ENCODE measurements at regions not wholly inside any gene's neighbourhood (a gene's known extent, or its start where the extent isn't known, plus 50 kb on each side); places are given as distances from the start of the nearest gene placed in this dataset.

DNA sequence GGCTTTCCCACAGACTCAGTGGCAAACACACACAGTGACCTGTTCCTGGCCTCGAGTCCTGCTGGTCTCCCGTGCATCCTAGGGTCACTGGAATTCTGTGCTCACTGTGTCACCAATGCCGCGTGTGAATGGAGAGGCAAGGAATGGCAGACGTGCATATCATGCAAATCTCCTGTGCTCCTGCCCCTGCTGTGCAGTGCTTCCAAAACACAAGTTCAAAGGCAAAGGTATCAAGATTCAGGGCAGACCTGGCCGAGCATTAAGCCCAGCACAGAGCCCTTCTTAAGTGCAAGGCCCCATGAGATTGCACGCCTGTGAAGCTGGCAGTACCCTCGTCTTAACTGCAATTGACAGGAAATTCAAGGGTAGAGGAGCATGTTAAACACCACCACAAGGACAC lies 129.1 kb downstream of the NDUFA10 start:
- Histone ChIP-seq H3K9ac (no peak overlapping the region), H3K4me3 (no peak overlapping the region), H3K4me1 (peaks cover 0 to 22% (median 8%) of the 10 kb centered on the region in 10 experiments; a peak in 10 of 20 replicates), H3K4me2 (peak overlapping the region in 7 of 11 experiments; percentile 7 to 73 (median 52); a peak in 12 of 22 replicates), H4K20me1 (no peaks in the 10 kb centered on the region), H3K36me3 (no peaks in the 10 kb centered on the region), H3K27ac (no peak overlapping the region), H3K27me3 (no peaks in the 10 kb centered on the region), H3K9me3 (replicated peaks in 1 of 11) (no peaks in the 10 kb centered on the region)
- no peak for TF ChIP-seq Cebpa-rat (IDR thresholded peaks at IDR 0.05)

- Histone ChIP-seq H3K27ac (no peak overlapping the region), H3K36me3 (no peaks in the 10 kb centered on the region), H3K27me3 (no peaks in the 10 kb centered on the region), H3K4me1 (peaks cover 0 to 22% (median 8%) of the 10 kb centered on the region in 10 experiments; a peak in 10 of 20 replicates), H3K4me3 (no peak overlapping the region), H3K9ac (no peak overlapping the region), H3K9me3 (replicated peaks in 1 of 11) (no peaks in the 10 kb centered on the region), H4K20me1 (no peaks in the 10 kb centered on the region), H3K4me2 (peak overlapping the region in 5 of 11 experiments; percentile 51 to 73 (median 57); a peak in 10 of 22 replicates)
- TF ChIP-seq Cebpa-rat (IDR thresholded peaks at IDR 0.05): no peak
Observed at GRCh38 chr2:239895669-239896068, 129.5 kb downstream of the NDUFA10 start.

- H4K20me1 ChIP-seq: no peaks in the 10 kb centered on the region
- TF ChIP-seq Cebpa-rat (IDR thresholded peaks at IDR 0.05): no peak
- peaks cover 0 to 22% (median 8%) of the 10 kb centered on the region in 10 experiments; a peak in 10 of 20 replicates for H3K4me1 ChIP-seq
- peak overlapping the region in 4 of 11 experiments; percentile 7 to 73 (median 60); a peak in 6 of 22 replicates for H3K4me2 ChIP-seq
- H3K36me3 ChIP-seq: no peaks in the 10 kb centered on the region
- H3K4me3 ChIP-seq: no peak overlapping the region
- no peak overlapping the region for H3K9ac ChIP-seq
- no peaks in the 10 kb centered on the region for H3K9me3 ChIP-seq (replicated peaks in 1 of 11)
- no peaks in the 10 kb centered on the region for H3K27me3 ChIP-seq
- no peak overlapping the region for H3K27ac ChIP-seq
Observed at GRCh38 chr2:239895116-239895515, 130.0 kb downstream of the NDUFA10 start.

- Histone ChIP-seq H3K27me3 (no peaks in the 10 kb centered on the region), H3K4me2 (no peak overlapping the region), H3K36me3 (no peaks in the 10 kb centered on the region), H3K4me1 (peaks cover 0 to 22% (median 8%) of the 10 kb centered on the region in 10 experiments; a peak in 10 of 20 replicates), H3K4me3 (no peak overlapping the region), H4K20me1 (no peaks in the 10 kb centered on the region), H3K9ac (no peak overlapping the region), H3K9me3 (replicated peaks in 1 of 11) (no peaks in the 10 kb centered on the region), H3K27ac (no peak overlapping the region; a peak in 1 of 22 replicates)
- TF ChIP-seq Cebpa-rat (IDR thresholded peaks at IDR 0.05): no peak
Observed at GRCh38 chr2:239894276-239894675, 130.9 kb downstream of the NDUFA10 start.

- no peak for TF ChIP-seq Cebpa-rat (IDR thresholded peaks at IDR 0.05)
- no peak overlapping the region for H3K4me2 ChIP-seq
- H3K27me3 ChIP-seq: no peaks in the 10 kb centered on the region
Observed at GRCh38 chr2:239893236-239893515, 132.0 kb downstream of the NDUFA10 start.

DNA sequence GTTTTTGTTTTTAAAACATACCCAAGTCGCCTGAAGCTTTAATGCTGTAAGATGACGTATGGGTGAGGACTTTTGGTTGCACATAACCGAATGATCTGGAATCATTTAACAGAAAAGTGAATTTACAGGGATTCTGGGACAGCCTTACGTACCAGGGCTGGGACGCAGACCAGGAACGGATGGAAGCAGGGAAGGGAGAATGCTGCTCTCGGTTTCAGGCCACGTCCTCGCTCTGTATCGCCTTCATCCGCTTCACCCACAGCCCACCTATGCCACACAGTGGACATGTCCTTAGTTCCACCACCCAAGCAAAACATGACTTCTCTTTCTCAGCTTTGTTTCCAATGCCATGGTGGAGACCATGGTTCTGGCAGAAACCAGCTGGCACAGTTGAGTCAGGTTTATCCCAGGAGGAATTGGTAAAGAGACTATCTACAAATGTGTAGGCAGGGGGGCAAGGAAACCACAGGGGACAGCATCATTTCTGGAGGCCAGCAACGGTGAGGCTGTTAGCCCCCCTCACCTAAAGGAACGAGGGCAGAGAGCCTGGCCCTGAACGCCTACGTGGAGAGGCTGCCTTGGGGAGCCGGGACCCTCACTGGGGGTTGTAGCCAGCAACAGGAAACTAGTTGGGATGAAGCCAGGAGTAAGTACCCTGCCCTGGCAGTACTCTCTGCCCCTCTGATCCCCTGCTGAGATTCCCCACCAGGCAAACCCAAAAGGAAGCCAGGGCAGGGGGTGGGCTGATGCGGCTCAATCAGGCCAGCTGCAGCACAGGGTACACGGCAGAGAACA lies 132.5 kb downstream of the NDUFA10 start:
- no peak overlapping the region for H3K4me3 ChIP-seq
- H3K27me3 ChIP-seq: no peaks in the 10 kb centered on the region
- no peaks in the 10 kb centered on the region for H3K36me3 ChIP-seq
- H3K9ac ChIP-seq: no peak overlapping the region
- H3K4me1 ChIP-seq: peaks cover 0 to 24% (median 8%) of the 10 kb centered on the region in 10 experiments; a peak in 10 of 20 replicates
- H3K4me2 ChIP-seq: no peak overlapping the region
- TF ChIP-seq Cebpa-rat (IDR thresholded peaks at IDR 0.05): no peak
- no peaks in the 10 kb centered on the region for H3K9me3 ChIP-seq (replicated peaks in 1 of 11)
- no peaks in the 10 kb centered on the region for H4K20me1 ChIP-seq
- H3K27ac ChIP-seq: peak overlapping the region in 2 of 11 experiments; percentile 15 to 32; a peak in 1 of 22 replicates

More at GRCh38 chr2:239893236-239893515, 132.0 kb downstream of the NDUFA10 start:
- no peaks in the 10 kb centered on the region for H3K9me3 ChIP-seq (replicated peaks in 1 of 11)
- no peaks in the 10 kb centered on the region for H4K20me1 ChIP-seq
- H3K27ac ChIP-seq: peak overlapping the region in 1 of 11 experiments; percentile 32; a peak in 1 of 22 replicates
- H3K9ac ChIP-seq: no peak overlapping the region
- no peak overlapping the region for H3K4me3 ChIP-seq
- no peaks in the 10 kb centered on the region for H3K36me3 ChIP-seq
- peaks cover 0 to 22% (median 8%) of the 10 kb centered on the region in 10 experiments; a peak in 10 of 20 replicates for H3K4me1 ChIP-seq

DNA sequence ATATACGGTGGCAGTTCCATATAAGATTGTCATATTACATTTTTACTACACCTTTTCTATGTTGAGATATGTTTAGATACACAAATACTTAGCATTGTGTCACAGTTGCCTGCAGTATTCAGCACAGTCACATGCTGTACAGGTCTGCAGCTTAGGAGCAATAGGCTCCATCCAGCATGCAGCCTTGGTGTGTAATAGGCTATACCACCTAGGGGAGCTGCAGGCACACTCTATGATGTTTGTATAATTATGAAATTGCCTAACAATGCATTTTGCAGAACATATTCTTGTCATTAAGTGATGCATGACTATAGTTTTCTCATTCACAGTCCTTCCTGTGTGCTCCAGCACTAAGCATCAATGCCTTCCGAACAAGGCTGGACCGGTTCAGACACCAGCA lies 133.4 kb downstream of the NDUFA10 start:
- Histone ChIP-seq H3K36me3 (no peaks in the 10 kb centered on the region), H3K27ac (no peak overlapping the region), H3K4me3 (no peak overlapping the region), H3K4me1 (peaks cover 0 to 28% (median 8%) of the 10 kb centered on the region in 10 experiments; a peak in 10 of 20 replicates), H3K9ac (no peak overlapping the region), H3K9me3 (replicated peaks in 1 of 11) (peaks cover 2 to 3% (median 3%) of the 10 kb centered on the region in 11 experiments; a peak in 16 of 22 replicates), H3K4me2 (no peak overlapping the region), H3K27me3 (no peaks in the 10 kb centered on the region), H4K20me1 (no peaks in the 10 kb centered on the region)
- no peak for TF ChIP-seq Cebpa-rat (IDR thresholded peaks at IDR 0.05)

DNA sequence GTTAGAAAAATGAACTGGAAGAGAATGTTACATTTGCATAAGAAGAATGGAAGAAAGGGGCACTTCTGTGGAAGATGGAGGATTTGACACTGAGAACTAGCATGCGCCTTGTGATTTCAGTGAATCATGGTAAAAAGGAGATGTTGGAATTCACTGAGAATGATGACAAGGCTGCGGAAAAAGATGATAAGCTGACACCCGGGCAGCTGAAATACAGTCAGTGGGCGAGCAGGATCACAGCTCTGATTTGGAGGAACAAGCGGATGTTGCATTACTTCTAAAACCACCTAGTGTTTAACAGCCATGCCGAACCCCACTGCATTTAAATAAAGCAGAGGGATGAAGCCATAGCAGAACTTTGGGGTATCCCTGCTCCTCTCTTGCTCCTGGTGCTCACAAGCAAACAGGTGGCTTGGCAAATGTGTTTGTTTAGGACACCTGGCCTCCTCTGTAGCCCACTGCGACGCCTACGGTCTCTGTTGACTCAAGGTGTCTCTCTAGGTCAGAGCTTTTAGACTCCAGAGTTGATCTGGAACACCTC lies 134.9 kb downstream of the NDUFA10 start:
- Histone ChIP-seq H3K9me3 (replicated peaks in 1 of 11) (peaks cover 14 to 18% (median 16%) of the 10 kb centered on the region in 11 experiments), H3K4me1 (peaks cover 0 to 14% (median 4%) of the 10 kb centered on the region in 10 experiments; a peak in 7 of 20 replicates), H4K20me1 (no peaks in the 10 kb centered on the region), H3K4me3 (no peak overlapping the region), H3K27me3 (no peaks in the 10 kb centered on the region), H3K4me2 (no peak overlapping the region), H3K36me3 (peaks cover 0 to 3% (median 0%) of the 10 kb centered on the region in 11 experiments; a peak in 1 of 22 replicates), H3K27ac (no peak overlapping the region), H3K9ac (no peak overlapping the region)
- no peak for TF ChIP-seq Cebpa-rat (IDR thresholded peaks at IDR 0.05)

GRCh38 chr2:239889641-239890121 lies 135.5 kb downstream of the NDUFA10 start:
- H3K27me3 ChIP-seq: no peaks in the 10 kb centered on the region
- no peak overlapping the region for H3K27ac ChIP-seq
- TF ChIP-seq Cebpa-rat (IDR thresholded peaks at IDR 0.05): no peak

More at GRCh38 chr2:239889641-239890121, 135.5 kb downstream of the NDUFA10 start:
- Histone ChIP-seq H3K4me2 (no peak overlapping the region), H3K36me3 (peaks cover 0 to 3% (median 0%) of the 10 kb centered on the region in 11 experiments; a peak in 1 of 22 replicates), H4K20me1 (no peaks in the 10 kb centered on the region), H3K9me3 (replicated peaks in 1 of 11) (peaks cover 20 to 23% (median 22%) of the 10 kb centered on the region in 11 experiments), H3K4me1 (peaks cover 0 to 8% (median 0%) of the 10 kb centered on the region in 10 experiments; a peak in 4 of 20 replicates), H3K4me3 (no peak overlapping the region), H3K9ac (no peak overlapping the region)
